CD4-positive, CD25-positive, alpha-beta regulatory T cell (primary cell): ENCODE measurements at regions not wholly inside any gene's neighbourhood (a gene's known extent, or its start where the extent isn't known, plus 50 kb on each side); places are given as distances from the start of the nearest gene placed in this dataset.

Experiments used
- ATAC-seq, 2 donors: fragments of 150-1000 bp; cut with Tn5 transposase; one replicate each; pipeline ENCODE4 v1.10.0; 2021; ENCODE audit warnings: low read depth in 2 of 2, moderate number of reproducible peaks in 2 of 2, moderate library complexity in 1 of 2
- DNase-seq, 3 donors: peaks; one replicate each; pipeline versions ENCODE4 v3.0.0 to v3.0.0-alpha.2; 2012 to 2022; ENCODE audit warnings: mixed read lengths in 1 of 3
- H3K27ac ChIP-seq: one replicate; pipeline ENCODE4 v1.7.0; 2013; ENCODE audit warnings: mild to moderate bottlenecking, low read length; ENCODE audit not compliant: insufficient read depth, poor library complexity, severe bottlenecking
- H3K27me3 ChIP-seq: one replicate; pipeline ENCODE4 v1.7.0; 2013; ENCODE audit warnings: low read length; ENCODE audit not compliant: control insufficient read depth, insufficient read depth
- H3K36me3 ChIP-seq: one replicate; pipeline ENCODE4 v1.7.0; 2013; ENCODE audit warnings: mild to moderate bottlenecking, low read length, moderate library complexity; ENCODE audit not compliant: control insufficient read depth, insufficient read depth
- H3K4me1 ChIP-seq: 2 replicates; pipeline ENCODE4 v1.7.0; 2013; ENCODE audit warnings: mild to moderate bottlenecking, low read length; ENCODE audit not compliant: insufficient read depth, control insufficient read depth, poor library complexity, severe bottlenecking
- H3K4me3 ChIP-seq: one replicate; pipeline ENCODE4 v1.7.0; 2013; ENCODE audit warnings: low read depth, mild to moderate bottlenecking, low read length, moderate library complexity
- H3K9me3 ChIP-seq, 2 experiments: 1 replicate in 1 of 2; 2 replicates in 1 of 2; pipeline ENCODE4 v1.7.0; 2013; ENCODE audit warnings: low read length in 2 of 2, mild to moderate bottlenecking in 1 of 2, moderate library complexity in 1 of 2; ENCODE audit not compliant: control insufficient read depth in 2 of 2
- H3K27ac Mint-ChIP-seq, 3 donors: one replicate each; pipeline ENCODE4 v1.8.0; 2020 to 2022; ENCODE audit warnings: mild to moderate bottlenecking in 3 of 3, mixed read lengths in 3 of 3, moderate library complexity in 2 of 3
- H3K27me3 Mint-ChIP-seq: one replicate; pipeline ENCODE4 v1.8.0; 2022; ENCODE audit warnings: mild to moderate bottlenecking, mixed read lengths
- H3K36me3 Mint-ChIP-seq: one replicate; pipeline ENCODE4 v1.8.0; 2020; ENCODE audit warnings: mixed read lengths
- H3K4me1 Mint-ChIP-seq, 4 donors: one replicate each; pipeline ENCODE4 v1.8.0; 2020 to 2022; ENCODE audit warnings: mixed read lengths in 4 of 4, mild to moderate bottlenecking in 1 of 4
- H3K4me3 Mint-ChIP-seq, 4 donors: one replicate each; pipeline ENCODE4 v1.8.0; 2020 to 2022; ENCODE audit warnings: mild to moderate bottlenecking in 4 of 4, mixed read lengths in 4 of 4, moderate library complexity in 3 of 4
- H3K9me3 Mint-ChIP-seq, 7 donors: one replicate each; pipeline ENCODE4 v1.8.0; 2020 to 2022; ENCODE audit warnings: mixed read lengths in 7 of 7, mild to moderate bottlenecking in 3 of 7, moderate library complexity in 2 of 7

DNA sequence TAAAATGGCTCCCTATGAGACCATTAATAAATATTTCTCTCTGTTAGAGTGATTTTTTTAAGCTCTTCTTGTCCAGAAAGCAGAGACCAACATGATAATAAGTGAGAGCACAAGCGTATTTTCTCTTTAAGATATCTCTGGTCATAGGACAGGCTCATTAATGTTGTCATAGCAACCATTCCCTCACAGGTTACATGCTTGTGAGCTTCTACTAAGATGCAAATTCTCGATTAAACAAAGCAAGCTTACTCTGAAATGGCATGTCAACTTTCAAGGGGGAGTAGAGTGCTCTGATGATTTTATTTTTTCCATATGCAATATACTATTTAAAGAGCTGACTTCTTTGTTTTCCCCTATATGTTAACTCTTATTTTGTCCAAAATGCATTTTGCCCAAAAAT lies 487.2 kb upstream of the LCORL start:
- no peak for DNase-seq
- no peaks in the 10 kb centered on the region for H3K36me3 ChIP-seq

DNA sequence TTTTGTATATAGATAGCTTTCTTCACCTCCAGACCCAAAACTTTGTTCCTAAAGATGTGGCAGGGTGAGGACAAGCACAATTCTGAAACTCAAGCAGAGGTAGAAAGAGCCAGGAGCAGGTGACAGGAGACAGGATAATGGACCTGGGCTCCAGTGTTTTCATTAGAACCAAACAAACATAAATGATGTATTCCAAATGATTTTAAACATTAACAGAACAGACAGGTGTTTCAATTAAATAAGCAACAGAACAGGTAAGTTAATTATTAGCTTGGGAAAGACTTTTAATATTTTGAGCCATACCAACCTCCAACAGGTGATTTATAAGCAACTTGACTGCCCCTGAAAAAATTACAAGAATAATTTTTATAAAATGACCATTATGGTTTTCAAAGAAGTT lies 459.4 kb upstream of the LCORL start:
- Histone ChIP-seq H3K27ac (no peak overlapping the region), H3K36me3 (no peaks in the 10 kb centered on the region), H3K9me3 (no peaks in the 10 kb centered on the region), H3K4me1 (no peaks in the 10 kb centered on the region), H3K4me3 (no peak overlapping the region), H3K27me3 (no peaks in the 10 kb centered on the region)
- Mint-ChIP-seq H3K36me3 (no peaks in the 10 kb centered on the region), H3K4me3 (no peak overlapping the region), H3K9me3 (peaks cover 3 to 19% (median 10%) of the 10 kb centered on the region in 7 donors), H3K27ac (no peak overlapping the region), H3K27me3 (no peaks in the 10 kb centered on the region), H3K4me1 (no peaks in the 10 kb centered on the region)
- ATAC-seq: no peak
- no peak for DNase-seq

More for the DNA sequence above, 487.2 kb upstream of the LCORL start:
- H3K27ac Mint-ChIP-seq: no peak overlapping the region
- peaks cover 0 to 4% (median 0%) of the 10 kb centered on the region in 7 donors for H3K9me3 Mint-ChIP-seq
- H3K4me1 Mint-ChIP-seq: no peaks in the 10 kb centered on the region
- H3K27me3 ChIP-seq: no peaks in the 10 kb centered on the region
- no peak for ATAC-seq
- H3K36me3 Mint-ChIP-seq: no peaks in the 10 kb centered on the region
- no peak overlapping the region for H3K4me3 ChIP-seq
- no peaks in the 10 kb centered on the region for H3K4me1 ChIP-seq
- H3K27me3 Mint-ChIP-seq: no peaks in the 10 kb centered on the region
- H3K4me3 Mint-ChIP-seq: no peak overlapping the region
- H3K27ac ChIP-seq: no peak overlapping the region
- H3K9me3 ChIP-seq: no peaks in the 10 kb centered on the region

DNA sequence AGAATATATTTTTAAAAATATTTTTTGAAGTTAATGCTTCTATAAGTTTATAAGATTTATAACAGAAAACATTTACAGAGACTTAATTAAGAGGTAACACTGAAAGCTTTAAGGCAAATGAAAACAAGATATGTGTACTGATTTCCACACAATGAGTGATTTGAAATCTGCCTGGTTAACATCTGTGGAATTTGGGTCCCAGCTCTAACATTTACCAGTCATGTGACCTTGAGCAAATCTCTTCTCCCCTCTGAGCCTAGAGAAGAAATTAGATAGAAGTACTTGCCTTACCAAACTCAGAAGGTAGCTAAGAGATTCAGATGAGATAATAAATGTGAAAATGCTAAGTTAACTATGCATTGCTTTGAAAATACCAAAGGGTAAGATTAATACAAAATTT lies 458.8 kb upstream of the LCORL start:
- Mint-ChIP-seq H3K9me3 (peaks cover 3 to 19% (median 10%) of the 10 kb centered on the region in 7 donors), H3K4me1 (no peaks in the 10 kb centered on the region), H3K27me3 (no peaks in the 10 kb centered on the region), H3K27ac (no peak overlapping the region), H3K36me3 (no peaks in the 10 kb centered on the region), H3K4me3 (no peak overlapping the region)
- Histone ChIP-seq H3K4me1 (no peaks in the 10 kb centered on the region), H3K36me3 (no peaks in the 10 kb centered on the region), H3K9me3 (no peaks in the 10 kb centered on the region), H3K27me3 (no peaks in the 10 kb centered on the region), H3K27ac (no peak overlapping the region), H3K4me3 (no peak overlapping the region)
- ATAC-seq (no peak), DNase-seq (no peak)

DNA sequence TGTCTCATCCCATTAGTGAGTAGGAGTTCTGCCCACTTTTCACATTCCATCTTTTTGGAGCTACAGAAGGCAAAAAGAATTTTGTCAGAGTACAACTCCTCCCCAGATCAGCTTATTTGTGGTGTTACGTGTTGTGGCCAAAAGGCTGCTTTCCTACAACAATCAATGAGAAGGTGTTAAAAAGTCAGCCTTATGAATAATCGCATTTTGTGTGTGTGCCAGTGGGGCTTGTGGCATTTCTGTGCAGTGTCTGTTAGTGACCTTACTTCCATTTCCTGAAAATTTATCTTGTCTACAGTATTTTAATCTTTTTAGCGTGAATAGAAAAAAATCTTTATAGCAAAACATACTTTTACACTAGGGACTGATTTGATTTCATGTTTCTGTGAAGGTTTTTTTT lies 458.3 kb upstream of the LCORL start:
- Histone ChIP-seq H3K27ac (no peak overlapping the region), H3K9me3 (no peaks in the 10 kb centered on the region), H3K4me1 (no peaks in the 10 kb centered on the region), H3K36me3 (no peaks in the 10 kb centered on the region), H3K27me3 (no peaks in the 10 kb centered on the region), H3K4me3 (no peak overlapping the region)
- DNase-seq: no peak
- H3K27me3 Mint-ChIP-seq: no peaks in the 10 kb centered on the region
- no peak overlapping the region for H3K27ac Mint-ChIP-seq
- no peaks in the 10 kb centered on the region for H3K36me3 Mint-ChIP-seq
- H3K4me3 Mint-ChIP-seq: no peak overlapping the region
- no peaks in the 10 kb centered on the region for H3K4me1 Mint-ChIP-seq
- no peak for ATAC-seq
- peaks cover 3 to 19% (median 5%) of the 10 kb centered on the region in 7 donors for H3K9me3 Mint-ChIP-seq

DNA sequence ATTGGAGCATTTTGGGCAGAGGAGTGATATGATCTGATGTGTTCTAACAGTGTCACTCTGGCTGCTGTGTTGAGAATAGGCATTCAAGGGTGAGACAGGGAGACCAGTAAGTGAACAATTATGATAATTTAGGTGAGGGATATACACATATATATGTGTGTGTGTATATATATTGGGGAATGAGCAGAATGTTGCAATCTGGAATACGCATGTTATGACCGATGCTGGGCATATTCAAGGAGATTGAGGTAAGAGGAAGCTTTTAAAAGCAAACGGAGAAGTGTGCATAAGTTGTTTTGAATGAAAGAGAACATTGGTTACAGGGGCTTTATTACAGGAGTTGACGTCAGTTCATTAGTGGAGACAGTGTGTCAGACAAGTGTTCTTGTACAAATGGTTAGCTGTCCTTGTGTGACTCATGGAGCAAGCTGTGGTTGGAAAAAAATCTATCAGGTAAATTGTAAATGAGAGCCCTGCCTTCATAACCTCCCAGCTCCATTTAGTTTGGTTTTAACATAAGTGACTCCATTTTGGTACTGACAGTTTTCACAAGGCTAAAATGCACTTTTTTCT lies 442.5 kb upstream of the LCORL start:
- H3K4me1 Mint-ChIP-seq: no peaks in the 10 kb centered on the region
- Histone ChIP-seq H3K36me3 (no peaks in the 10 kb centered on the region), H3K4me3 (no peak overlapping the region), H3K27me3 (no peaks in the 10 kb centered on the region), H3K27ac (no peak overlapping the region), H3K9me3 (no peaks in the 10 kb centered on the region), H3K4me1 (no peaks in the 10 kb centered on the region)
- no peak overlapping the region for H3K4me3 Mint-ChIP-seq
- DNase-seq: no peak
- H3K9me3 Mint-ChIP-seq: peaks cover 0 to 9% (median 2%) of the 10 kb centered on the region in 7 donors
- H3K27ac Mint-ChIP-seq: no peak overlapping the region
- no peaks in the 10 kb centered on the region for H3K36me3 Mint-ChIP-seq
- no peak for ATAC-seq
- H3K27me3 Mint-ChIP-seq: no peaks in the 10 kb centered on the region

DNA sequence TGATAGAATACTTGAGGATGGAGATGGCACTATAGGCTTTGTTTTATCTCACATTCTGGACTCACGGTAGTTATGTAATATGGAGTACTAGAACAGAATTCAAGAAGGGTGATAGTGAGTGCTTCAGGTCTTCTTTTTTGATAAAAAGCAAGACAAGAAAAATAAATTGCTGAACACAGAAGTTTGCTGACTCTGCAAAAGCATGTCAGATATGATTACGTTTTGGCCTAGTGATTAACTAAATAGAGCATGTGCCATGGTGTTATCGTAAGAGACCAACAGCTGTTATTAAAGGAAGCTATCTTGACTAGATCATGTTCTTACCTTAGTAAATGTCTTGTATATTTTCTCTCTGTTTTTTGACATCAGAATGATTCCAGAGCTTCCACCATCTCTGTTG lies 436.9 kb upstream of the LCORL start:
- Histone ChIP-seq H3K27me3 (no peaks in the 10 kb centered on the region), H3K36me3 (no peaks in the 10 kb centered on the region), H3K27ac (no peak overlapping the region), H3K4me3 (no peak overlapping the region), H3K9me3 (no peaks in the 10 kb centered on the region), H3K4me1 (no peaks in the 10 kb centered on the region)
- Mint-ChIP-seq H3K27ac (no peak overlapping the region), H3K4me3 (no peak overlapping the region), H3K27me3 (no peaks in the 10 kb centered on the region), H3K4me1 (no peaks in the 10 kb centered on the region), H3K36me3 (no peaks in the 10 kb centered on the region), H3K9me3 (peaks cover 0 to 7% (median 2%) of the 10 kb centered on the region in 7 donors)
- DNase-seq: no peak
- ATAC-seq: no peak

DNA sequence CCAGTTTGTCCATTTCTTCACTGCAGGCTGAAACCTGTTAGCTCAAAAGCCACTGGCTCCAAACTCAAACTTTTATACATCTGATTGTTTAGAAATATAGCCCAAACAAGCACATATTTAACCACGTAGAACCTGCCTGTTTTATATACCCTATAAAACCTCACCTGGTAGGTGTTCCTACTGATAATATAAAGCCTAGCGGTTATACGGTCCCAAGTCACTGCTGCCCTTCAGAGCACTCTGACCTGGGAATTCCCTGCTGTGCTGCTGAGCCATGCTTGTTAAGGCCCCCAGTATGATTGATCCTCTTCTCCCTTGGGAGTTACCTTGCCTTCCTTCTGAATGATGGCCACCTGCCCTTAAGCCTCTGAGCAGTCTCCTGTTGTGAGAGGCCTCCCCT lies 432.8 kb upstream of the LCORL start:
- H3K4me3 Mint-ChIP-seq: no peak overlapping the region
- no peaks in the 10 kb centered on the region for H3K9me3 ChIP-seq
- ATAC-seq (no peak), DNase-seq (no peak)
- no peaks in the 10 kb centered on the region for H3K36me3 Mint-ChIP-seq
- H3K36me3 ChIP-seq: no peaks in the 10 kb centered on the region
- H3K4me1 Mint-ChIP-seq: no peaks in the 10 kb centered on the region
- H3K4me1 ChIP-seq: no peaks in the 10 kb centered on the region
- no peak overlapping the region for H3K27ac ChIP-seq
- H3K27ac Mint-ChIP-seq: no peak overlapping the region
- H3K9me3 Mint-ChIP-seq: peaks cover 0 to 9% (median 0%) of the 10 kb centered on the region in 7 donors
- no peak overlapping the region for H3K4me3 ChIP-seq
- H3K27me3 Mint-ChIP-seq: no peaks in the 10 kb centered on the region
- no peaks in the 10 kb centered on the region for H3K27me3 ChIP-seq

DNA sequence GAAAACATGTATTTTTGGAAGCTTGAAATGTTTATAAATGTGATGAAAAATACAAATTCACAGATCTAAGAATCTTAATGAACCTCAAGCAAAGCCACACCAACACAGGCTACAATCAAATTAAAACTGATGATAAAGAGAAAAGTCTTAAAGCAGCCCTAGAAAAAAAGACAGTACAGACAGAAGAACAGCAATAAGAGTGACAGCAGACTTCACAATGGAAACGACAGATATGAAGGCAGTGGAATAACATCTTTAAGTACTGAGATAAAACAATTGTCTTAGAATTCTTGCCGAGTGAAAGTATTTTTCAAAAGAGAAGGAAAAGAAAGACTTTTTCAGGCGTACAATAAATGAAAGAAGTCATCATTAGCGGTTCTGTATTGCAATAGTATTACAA lies 423.6 kb upstream of the LCORL start:
- H3K27ac Mint-ChIP-seq: no peak overlapping the region
- Histone ChIP-seq H3K4me3 (no peak overlapping the region), H3K27me3 (no peaks in the 10 kb centered on the region), H3K4me1 (no peaks in the 10 kb centered on the region), H3K9me3 (no peaks in the 10 kb centered on the region), H3K36me3 (no peaks in the 10 kb centered on the region), H3K27ac (no peak overlapping the region)
- no peaks in the 10 kb centered on the region for H3K27me3 Mint-ChIP-seq
- ATAC-seq (no peak), DNase-seq (no peak)
- H3K4me3 Mint-ChIP-seq: no peak overlapping the region
- no peaks in the 10 kb centered on the region for H3K36me3 Mint-ChIP-seq
- H3K9me3 Mint-ChIP-seq: peaks cover 0 to 17% (median 3%) of the 10 kb centered on the region in 7 donors
- H3K4me1 Mint-ChIP-seq: no peaks in the 10 kb centered on the region
